Liver (tissue), 3 donors: ENCODE measurements at regions not wholly inside any gene's neighbourhood (a gene's known extent, or its start where the extent isn't known, plus 50 kb on each side); places are given as distances from the start of the nearest gene placed in this dataset.

Experiments
- CTCF ChIP-seq: fragments of 150-350 bp; IDR thresholded peaks from 2 replicates; pipeline ENCODE4 v1.5.1; 2017; ENCODE audit warnings: improper control_type of control experiment, low read depth, low read length; ENCODE audit not compliant: missing input control
- EGR1 ChIP-seq, 2 donors: IDR thresholded peaks; 2 replicates each; pipeline ENCODE4 v1.6.1; 2016 to 2018; ENCODE audit warnings: antibody characterized with exemption in 2 of 2, low read depth in 2 of 2
- FOXA1 ChIP-seq: IDR thresholded peaks from 2 replicates; pipeline ENCODE4 v1.6.1; 2016; ENCODE audit warnings: antibody characterized with exemption
- FOXA2 ChIP-seq: IDR thresholded peaks from 2 replicates; pipeline ENCODE4 v1.6.1; 2016; ENCODE audit warnings: antibody characterized with exemption
- GABPA ChIP-seq, 2 donors: IDR thresholded peaks in 1 of 2; conservative IDR thresholded peaks in 1 of 2; 2 replicates each; pipeline ENCODE4 v1.6.1; 2016; ENCODE audit warnings: antibody characterized with exemption in 2 of 2, mild to moderate bottlenecking in 1 of 2, moderate library complexity in 1 of 2
- JUND ChIP-seq, 2 donors: IDR thresholded peaks; 2 replicates each; pipeline ENCODE4 v1.6.1; 2016; ENCODE audit warnings: antibody characterized with exemption in 2 of 2
- RAD21 ChIP-seq, 2 donors: IDR thresholded peaks; 2 replicates each; pipeline ENCODE4 v1.6.1; 2016; ENCODE audit warnings: antibody characterized with exemption in 2 of 2, mild to moderate bottlenecking in 2 of 2
- RXRA ChIP-seq, 2 donors: IDR thresholded peaks; 2 replicates each; pipeline ENCODE4 v1.6.1; 2017 to 2018; ENCODE audit warnings: antibody characterized with exemption in 2 of 2, mild to moderate bottlenecking in 1 of 2
- SP1 ChIP-seq: IDR thresholded peaks from 2 replicates; pipeline ENCODE4 v1.6.1; 2018; ENCODE audit warnings: antibody characterized with exemption, mild to moderate bottlenecking
- TAF1 ChIP-seq: conservative IDR thresholded peaks from 2 replicates; pipeline ENCODE4 v1.6.1; 2016; ENCODE audit warnings: antibody characterized with exemption, mild to moderate bottlenecking
- YY1 ChIP-seq: IDR thresholded peaks from 2 replicates; pipeline ENCODE4 v1.6.1; 2016; ENCODE audit warnings: antibody characterized with exemption, mild to moderate bottlenecking
- TF ChIP-seq, protein P1 (sequence below): IDR thresholded peaks from 2 replicates; pipeline ENCODE4 v1.6.1; 2016; ENCODE audit warnings: antibody characterized with exemption
- TF ChIP-seq, protein P2 (sequence below): IDR thresholded peaks from 2 replicates; pipeline ENCODE4 v1.6.1; 2016; ENCODE audit warnings: antibody characterized with exemption, mild to moderate bottlenecking
- TF ChIP-seq, protein P3 (sequence below): IDR thresholded peaks from 2 replicates; pipeline ENCODE4 v1.6.1; 2016; ENCODE audit warnings: antibody characterized with exemption
- donor health status: healthy.
- donor health status: healthy.

DNA sequence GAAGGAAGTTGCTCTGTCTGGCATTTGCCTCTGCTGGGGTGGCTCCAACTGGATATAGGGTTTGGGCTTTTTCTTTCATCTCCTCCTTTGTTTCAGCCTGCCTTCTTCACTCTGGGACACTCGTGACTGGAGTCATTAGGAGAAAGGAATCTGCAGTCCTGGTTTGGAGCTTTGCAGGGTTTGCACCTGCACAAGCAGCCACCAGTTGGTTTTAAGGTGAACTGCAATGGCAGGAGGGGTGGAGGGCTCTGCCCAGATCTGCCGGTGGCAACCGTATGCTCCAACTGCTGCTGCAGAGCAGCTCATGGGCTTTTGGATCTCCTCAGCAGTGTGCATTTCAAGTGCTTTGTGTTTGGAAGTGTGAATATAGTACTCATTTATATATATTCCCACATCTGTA is 131.3 kb upstream of the MGAT5 start:
- no peak for TF ChIP-seq CTCF
- TF ChIP-seq FOXA1 = no peak
- TF ChIP-seq, protein P1, sequence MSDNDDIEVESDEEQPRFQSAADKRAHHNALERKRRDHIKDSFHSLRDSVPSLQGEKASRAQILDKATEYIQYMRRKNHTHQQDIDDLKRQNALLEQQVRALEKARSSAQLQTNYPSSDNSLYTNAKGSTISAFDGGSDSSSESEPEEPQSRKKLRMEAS = no peak
- TF ChIP-seq EGR1 (IDR thresholded peaks at IDR 0.05; ENCODE audit: low read depth in 2 of 2) = no peak
- TF ChIP-seq RXRA (IDR thresholded peaks at IDR 0.05) = no peak
- TF ChIP-seq GABPA (IDR thresholded peaks at IDR 0.05 in 1 of 2, conservative IDR thresholded peaks at IDR 0.05 in 1 of 2) = no peak
- TF ChIP-seq, protein P2, sequence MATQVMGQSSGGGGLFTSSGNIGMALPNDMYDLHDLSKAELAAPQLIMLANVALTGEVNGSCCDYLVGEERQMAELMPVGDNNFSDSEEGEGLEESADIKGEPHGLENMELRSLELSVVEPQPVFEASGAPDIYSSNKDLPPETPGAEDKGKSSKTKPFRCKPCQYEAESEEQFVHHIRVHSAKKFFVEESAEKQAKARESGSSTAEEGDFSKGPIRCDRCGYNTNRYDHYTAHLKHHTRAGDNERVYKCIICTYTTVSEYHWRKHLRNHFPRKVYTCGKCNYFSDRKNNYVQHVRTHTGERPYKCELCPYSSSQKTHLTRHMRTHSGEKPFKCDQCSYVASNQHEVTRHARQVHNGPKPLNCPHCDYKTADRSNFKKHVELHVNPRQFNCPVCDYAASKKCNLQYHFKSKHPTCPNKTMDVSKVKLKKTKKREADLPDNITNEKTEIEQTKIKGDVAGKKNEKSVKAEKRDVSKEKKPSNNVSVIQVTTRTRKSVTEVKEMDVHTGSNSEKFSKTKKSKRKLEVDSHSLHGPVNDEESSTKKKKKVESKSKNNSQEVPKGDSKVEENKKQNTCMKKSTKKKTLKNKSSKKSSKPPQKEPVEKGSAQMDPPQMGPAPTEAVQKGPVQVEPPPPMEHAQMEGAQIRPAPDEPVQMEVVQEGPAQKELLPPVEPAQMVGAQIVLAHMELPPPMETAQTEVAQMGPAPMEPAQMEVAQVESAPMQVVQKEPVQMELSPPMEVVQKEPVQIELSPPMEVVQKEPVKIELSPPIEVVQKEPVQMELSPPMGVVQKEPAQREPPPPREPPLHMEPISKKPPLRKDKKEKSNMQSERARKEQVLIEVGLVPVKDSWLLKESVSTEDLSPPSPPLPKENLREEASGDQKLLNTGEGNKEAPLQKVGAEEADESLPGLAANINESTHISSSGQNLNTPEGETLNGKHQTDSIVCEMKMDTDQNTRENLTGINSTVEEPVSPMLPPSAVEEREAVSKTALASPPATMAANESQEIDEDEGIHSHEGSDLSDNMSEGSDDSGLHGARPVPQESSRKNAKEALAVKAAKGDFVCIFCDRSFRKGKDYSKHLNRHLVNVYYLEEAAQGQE = no peak
- no peak for TF ChIP-seq YY1
- no peak for TF ChIP-seq SP1
- TF ChIP-seq, protein P3, sequence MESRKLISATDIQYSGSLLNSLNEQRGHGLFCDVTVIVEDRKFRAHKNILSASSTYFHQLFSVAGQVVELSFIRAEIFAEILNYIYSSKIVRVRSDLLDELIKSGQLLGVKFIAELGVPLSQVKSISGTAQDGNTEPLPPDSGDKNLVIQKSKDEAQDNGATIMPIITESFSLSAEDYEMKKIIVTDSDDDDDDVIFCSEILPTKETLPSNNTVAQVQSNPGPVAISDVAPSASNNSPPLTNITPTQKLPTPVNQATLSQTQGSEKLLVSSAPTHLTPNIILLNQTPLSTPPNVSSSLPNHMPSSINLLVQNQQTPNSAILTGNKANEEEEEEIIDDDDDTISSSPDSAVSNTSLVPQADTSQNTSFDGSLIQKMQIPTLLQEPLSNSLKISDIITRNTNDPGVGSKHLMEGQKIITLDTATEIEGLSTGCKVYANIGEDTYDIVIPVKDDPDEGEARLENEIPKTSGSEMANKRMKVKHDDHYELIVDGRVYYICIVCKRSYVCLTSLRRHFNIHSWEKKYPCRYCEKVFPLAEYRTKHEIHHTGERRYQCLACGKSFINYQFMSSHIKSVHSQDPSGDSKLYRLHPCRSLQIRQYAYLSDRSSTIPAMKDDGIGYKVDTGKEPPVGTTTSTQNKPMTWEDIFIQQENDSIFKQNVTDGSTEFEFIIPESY = no peak
- TF ChIP-seq FOXA2 = no peak
- no peak for TF ChIP-seq TAF1
- TF ChIP-seq RAD21 (IDR thresholded peaks at IDR 0.05) = no peak
- no peak for TF ChIP-seq JUND (IDR thresholded peaks at IDR 0.05)
